ENCODE measurements at regions not wholly inside any gene's neighbourhood (a gene's known extent, or its start where the extent isn't known, plus 50 kb on each side); places are given as distances from the start of the nearest gene placed in this dataset.

GRCh38 chr10:84049645-84050011, 89.7 kb upstream of the GHITM start:
- TF ChIP-seq POLR2A (IDR thresholded peaks at IDR 0.05) (no peak), CTCF (IDR thresholded peaks at IDR 0.05) (no peak)

Measured in prostate gland (tissue), 2 donors.